ENCODE measurements at regions not wholly inside any gene's neighbourhood (a gene's known extent, or its start where the extent isn't known, plus 50 kb on each side); places are given as distances from the start of the nearest gene placed in this dataset.

DNA sequence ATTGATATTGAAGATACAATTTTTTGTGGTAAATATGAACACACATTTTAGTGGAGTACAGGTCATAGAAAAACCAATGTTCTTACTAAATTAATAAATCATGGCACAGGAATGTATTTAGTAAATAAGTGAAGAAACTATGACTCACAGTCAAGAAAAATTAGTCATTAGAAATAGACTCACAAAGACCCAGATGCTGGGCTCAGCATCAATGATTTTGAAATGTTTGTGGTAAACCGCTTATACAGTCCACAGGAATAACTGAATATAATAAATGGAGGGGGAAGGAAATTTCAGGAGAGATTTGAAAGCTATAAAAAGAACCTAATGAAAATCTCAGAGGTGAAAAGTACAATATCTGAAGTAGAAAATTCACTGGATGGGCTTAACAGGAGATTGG lies 138.3 kb upstream of the ADCY1 start:
- TF ChIP-seq, protein P1, sequence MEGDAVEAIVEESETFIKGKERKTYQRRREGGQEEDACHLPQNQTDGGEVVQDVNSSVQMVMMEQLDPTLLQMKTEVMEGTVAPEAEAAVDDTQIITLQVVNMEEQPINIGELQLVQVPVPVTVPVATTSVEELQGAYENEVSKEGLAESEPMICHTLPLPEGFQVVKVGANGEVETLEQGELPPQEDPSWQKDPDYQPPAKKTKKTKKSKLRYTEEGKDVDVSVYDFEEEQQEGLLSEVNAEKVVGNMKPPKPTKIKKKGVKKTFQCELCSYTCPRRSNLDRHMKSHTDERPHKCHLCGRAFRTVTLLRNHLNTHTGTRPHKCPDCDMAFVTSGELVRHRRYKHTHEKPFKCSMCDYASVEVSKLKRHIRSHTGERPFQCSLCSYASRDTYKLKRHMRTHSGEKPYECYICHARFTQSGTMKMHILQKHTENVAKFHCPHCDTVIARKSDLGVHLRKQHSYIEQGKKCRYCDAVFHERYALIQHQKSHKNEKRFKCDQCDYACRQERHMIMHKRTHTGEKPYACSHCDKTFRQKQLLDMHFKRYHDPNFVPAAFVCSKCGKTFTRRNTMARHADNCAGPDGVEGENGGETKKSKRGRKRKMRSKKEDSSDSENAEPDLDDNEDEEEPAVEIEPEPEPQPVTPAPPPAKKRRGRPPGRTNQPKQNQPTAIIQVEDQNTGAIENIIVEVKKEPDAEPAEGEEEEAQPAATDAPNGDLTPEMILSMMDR (optimal IDR thresholded peaks at IDR 0.05 in 1 of 3, IDR thresholded peaks at IDR 0.05 in 1 of 3, conservative IDR thresholded peaks at IDR 0.05 in 1 of 3; ENCODE audit: extremely low read depth in 1 of 3, insufficient read depth in 2 of 3, low read length in 3 of 3): no peak
- TF ChIP-seq EZH2 (IDR thresholded peaks at IDR 0.05; ENCODE audit: low read length): no peak

Measured in keratinocyte (primary cell).